Psoas muscle (tissue), 7 donors: ENCODE measurements at regions not wholly inside any gene's neighbourhood (a gene's known extent, or its start where the extent isn't known, plus 50 kb on each side); places are given as distances from the start of the nearest gene placed in this dataset.

ENCODE experiments used
- ATAC-seq, 4 donors: fragments of 200-7000 bp; cut with Tn5 transposase; one replicate each; pipeline ENCODE4 v1.9.1; 2020; ENCODE audit warnings: moderate library complexity in 3 of 4, mild to moderate bottlenecking in 2 of 4
- DNase-seq, 2 donors: peaks; one replicate each; pipeline ENCODE4 v3.0.0-alpha.2; 2020
- H3K27ac ChIP-seq: fragments of 200-600 bp; one replicate; pipeline ENCODE4 v1.8.0; 2022
- H3K27me3 ChIP-seq, 3 donors: fragments of 200-600 bp in 1 of 3; one replicate each; pipeline versions ENCODE4 v1.6.1 to v1.8.0; 2013 to 2022; ENCODE audit warnings: low read length in 2 of 3, mild to moderate bottlenecking in 2 of 3, moderate library complexity in 1 of 3; ENCODE audit not compliant: insufficient read depth in 3 of 3
- H3K36me3 ChIP-seq, 2 donors: fragments of 200-600 bp in 1 of 2; one replicate each; pipeline versions ENCODE4 v1.6.1 to v1.8.0; 2013 to 2022; ENCODE audit warnings: low read depth in 1 of 2, mild to moderate bottlenecking in 1 of 2, moderate library complexity in 1 of 2; ENCODE audit not compliant: insufficient read depth in 1 of 2
- H3K4me1 ChIP-seq: fragments of 200-600 bp; one replicate; pipeline ENCODE4 v1.8.0; 2022
- H3K4me3 ChIP-seq: fragments of 200-600 bp; one replicate; pipeline ENCODE4 v1.8.0; 2022; ENCODE audit warnings: mild to moderate bottlenecking
- H3K9me3 ChIP-seq: fragments of 200-600 bp; one replicate; pipeline ENCODE4 v1.8.0; 2022
- WGBS, 3 donors: extraction: QIAGEN DNeasy Blood & Tissue Kit; methylation state at CpG; one replicate each; pipeline versions ENCODE4 v1.1.6 to v1.1.7; 2013; 5-methylcytosine and 5-hydroxymethylcytosine counted together
- intact Hi-C, 2 donors: fragments of 100-400 bp; cut with DNase I; formaldehyde crosslinking; loops; one replicate each; pipeline versions ENCODE4 v1.11.0 to v1.14.2; 2022
- TF ChIP-seq, protein P1 (sequence below): fragments of 200-600 bp; IDR thresholded peaks from one replicate; pipeline ENCODE4 v1.8.0; 2022; ENCODE audit warnings: antibody characterized with exemption
- donor health status: healthy with polysubstance abuse.
- donor health status: DM: no; HTN: no; CAD: no; lungs with moderate emphysema.
- donor health status: Bipolar disorder and iron deficiency.
- donor health status: healthy.
- donor health status: DM: yes; HTN: yes; CAD: no.
- donor health status: DM: no; HTN: no; CAD: no.
- donor health status: DM: yes; HTN: yes; CAD: no.

DNA sequence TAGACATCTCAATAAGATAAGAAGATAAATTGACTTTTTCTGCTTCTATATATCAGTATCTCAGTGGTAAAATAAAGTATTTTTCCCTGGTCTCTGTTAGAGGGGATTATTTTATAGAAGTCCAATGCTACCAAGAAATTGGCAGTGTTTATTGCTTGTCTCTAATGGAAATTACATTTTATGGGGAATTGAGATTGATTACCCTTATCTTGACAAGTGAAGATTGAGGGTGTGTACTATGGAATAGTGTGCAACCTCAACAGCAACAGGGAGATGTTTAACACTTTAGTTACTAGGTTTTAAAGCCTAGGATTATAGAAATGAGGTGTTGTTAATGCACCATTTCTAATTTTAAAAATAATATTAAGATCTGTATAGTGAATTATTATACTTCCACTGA is 154.8 kb upstream of the ROBO1 start:
- no peaks in the 10 kb centered on the region for H3K4me1 ChIP-seq
- no peak overlapping the region for H3K27ac ChIP-seq
- no peaks in the 10 kb centered on the region for H3K9me3 ChIP-seq
- no peak overlapping the region for H3K4me3 ChIP-seq
- H3K27me3 ChIP-seq: no peaks in the 10 kb centered on the region
- DNase-seq: no peak
- H3K36me3 ChIP-seq: no peaks in the 10 kb centered on the region
- intact Hi-C loops: no loop called here
- ATAC-seq: no peak
- TF ChIP-seq, protein P1, sequence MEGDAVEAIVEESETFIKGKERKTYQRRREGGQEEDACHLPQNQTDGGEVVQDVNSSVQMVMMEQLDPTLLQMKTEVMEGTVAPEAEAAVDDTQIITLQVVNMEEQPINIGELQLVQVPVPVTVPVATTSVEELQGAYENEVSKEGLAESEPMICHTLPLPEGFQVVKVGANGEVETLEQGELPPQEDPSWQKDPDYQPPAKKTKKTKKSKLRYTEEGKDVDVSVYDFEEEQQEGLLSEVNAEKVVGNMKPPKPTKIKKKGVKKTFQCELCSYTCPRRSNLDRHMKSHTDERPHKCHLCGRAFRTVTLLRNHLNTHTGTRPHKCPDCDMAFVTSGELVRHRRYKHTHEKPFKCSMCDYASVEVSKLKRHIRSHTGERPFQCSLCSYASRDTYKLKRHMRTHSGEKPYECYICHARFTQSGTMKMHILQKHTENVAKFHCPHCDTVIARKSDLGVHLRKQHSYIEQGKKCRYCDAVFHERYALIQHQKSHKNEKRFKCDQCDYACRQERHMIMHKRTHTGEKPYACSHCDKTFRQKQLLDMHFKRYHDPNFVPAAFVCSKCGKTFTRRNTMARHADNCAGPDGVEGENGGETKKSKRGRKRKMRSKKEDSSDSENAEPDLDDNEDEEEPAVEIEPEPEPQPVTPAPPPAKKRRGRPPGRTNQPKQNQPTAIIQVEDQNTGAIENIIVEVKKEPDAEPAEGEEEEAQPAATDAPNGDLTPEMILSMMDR: no peak

DNA sequence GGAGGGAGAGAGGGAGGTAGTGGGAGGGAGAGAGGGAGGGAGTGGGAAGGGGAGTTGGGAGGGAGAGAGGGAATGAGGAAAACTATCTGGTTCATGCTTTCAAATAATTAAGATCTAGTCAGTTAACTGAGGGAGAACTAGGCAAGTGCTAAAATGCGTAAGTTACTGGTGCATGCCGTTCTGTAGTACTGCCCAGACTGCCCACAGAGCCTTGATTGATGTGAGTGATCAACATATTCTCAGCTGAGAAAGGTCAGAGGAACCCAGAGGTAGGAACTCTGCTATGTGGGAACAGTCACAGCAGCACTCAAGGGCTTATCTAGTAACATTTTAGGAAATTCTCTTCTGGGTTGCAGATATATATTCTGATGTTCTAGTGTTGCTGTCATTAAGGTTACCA is 149.8 kb upstream of the ROBO1 start:
- TF ChIP-seq, protein P1: no peak
- no peak overlapping the region for H3K4me3 ChIP-seq
- DNase-seq (no peak), ATAC-seq (no peak)
- intact Hi-C loops: no loop called here
- H3K36me3 ChIP-seq: no peaks in the 10 kb centered on the region
- H3K9me3 ChIP-seq: no peaks in the 10 kb centered on the region
- no peaks in the 10 kb centered on the region for H3K27me3 ChIP-seq
- H3K4me1 ChIP-seq: no peaks in the 10 kb centered on the region
- H3K27ac ChIP-seq: no peak overlapping the region
- 32 to 63% (median 41%) methylated on average over 2 of the region's 2 CpGs for WGBS, 3 donors

DNA sequence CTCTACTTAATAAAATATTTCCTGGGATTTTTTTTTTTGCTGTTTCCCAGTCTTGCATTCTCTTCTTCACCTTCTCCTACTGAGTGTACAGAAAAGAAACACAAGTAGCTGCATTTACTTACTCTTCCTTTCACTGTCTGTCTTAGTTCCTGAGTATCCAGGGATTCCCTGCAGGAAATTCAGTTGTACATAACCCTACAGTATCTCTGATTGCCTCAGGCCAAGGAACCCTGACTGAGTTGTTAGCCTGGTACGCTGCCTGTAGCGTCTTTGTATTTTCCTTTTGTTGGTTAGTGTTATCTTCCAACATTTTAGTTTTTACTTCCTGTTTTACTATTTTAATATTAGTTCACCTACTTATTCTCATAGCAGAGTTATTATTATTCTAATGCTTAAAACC is 142.5 kb upstream of the ROBO1 start:
- H3K36me3 ChIP-seq: no peaks in the 10 kb centered on the region
- 0 to 43% (median 0%) methylated on average over 2 of the region's 2 CpGs for WGBS, 3 donors
- ATAC-seq: no peak
- no peaks in the 10 kb centered on the region for H3K27me3 ChIP-seq
- DNase-seq: no peak
- intact Hi-C loops: no loop called here
- H3K4me3 ChIP-seq: no peak overlapping the region
- H3K27ac ChIP-seq: no peak overlapping the region
- TF ChIP-seq, protein P1: no peak
- no peaks in the 10 kb centered on the region for H3K9me3 ChIP-seq
- H3K4me1 ChIP-seq: no peaks in the 10 kb centered on the region

DNA sequence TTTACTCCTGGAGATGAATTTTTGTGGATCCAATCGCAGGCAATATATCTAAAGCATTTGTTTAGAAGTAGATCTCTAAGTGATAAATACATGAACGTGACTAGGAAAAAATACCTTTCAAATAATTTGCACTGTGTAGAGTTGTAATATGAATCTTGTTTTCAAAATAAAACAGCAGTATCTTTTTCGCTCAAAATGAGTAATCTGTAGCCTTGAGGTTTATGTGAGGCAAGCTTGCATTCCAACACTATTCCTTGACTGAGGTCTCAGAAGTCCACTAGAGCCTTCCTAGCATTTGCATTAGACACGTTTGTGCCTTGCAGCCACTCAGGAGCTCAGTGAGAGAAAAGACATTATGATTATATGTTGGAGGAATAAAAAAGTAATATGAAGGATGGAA is 138.3 kb upstream of the ROBO1 start:
- ATAC-seq (no peak), DNase-seq (no peak)
- TF ChIP-seq, protein P1: no peak

DNA sequence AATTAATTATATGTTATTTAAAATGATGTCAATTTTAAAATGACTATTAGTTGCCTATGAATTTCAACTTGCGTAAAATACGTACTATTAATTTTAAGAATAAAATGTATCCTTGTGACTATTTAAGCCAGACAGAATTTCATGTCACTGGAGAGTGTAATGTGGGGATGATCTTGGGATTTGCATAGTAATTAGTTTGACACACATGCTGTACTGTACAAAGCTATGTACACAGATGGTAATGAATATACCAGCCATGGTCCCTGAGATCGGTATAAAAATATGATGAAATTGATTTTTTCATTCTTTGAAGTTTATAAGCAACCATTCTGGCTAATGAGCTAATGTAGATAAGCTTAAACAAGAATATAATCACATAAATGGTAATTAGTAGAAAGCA is 134.4 kb upstream of the ROBO1 start:
- intact Hi-C loops: no loop called here
- H3K27me3 ChIP-seq: no peaks in the 10 kb centered on the region
- no peaks in the 10 kb centered on the region for H3K36me3 ChIP-seq
- H3K27ac ChIP-seq: no peak overlapping the region
- H3K4me3 ChIP-seq: no peak overlapping the region
- DNase-seq: no peak
- no peak for ATAC-seq
- no peaks in the 10 kb centered on the region for H3K4me1 ChIP-seq
- WGBS, 3 donors: 90% methylated on average over 3 of the region's 3 CpGs
- TF ChIP-seq, protein P1: no peak
- no peaks in the 10 kb centered on the region for H3K9me3 ChIP-seq

More for the DNA sequence above, 138.3 kb upstream of the ROBO1 start:
- H3K4me3 ChIP-seq: no peak overlapping the region
- no peaks in the 10 kb centered on the region for H3K9me3 ChIP-seq
- intact Hi-C loops: no loop called here
- 44 to 52% (median 45%) methylated on average over 4 of the region's 4 CpGs for WGBS, 3 donors
- H3K27me3 ChIP-seq: no peaks in the 10 kb centered on the region
- no peaks in the 10 kb centered on the region for H3K36me3 ChIP-seq
- no peaks in the 10 kb centered on the region for H3K4me1 ChIP-seq
- H3K27ac ChIP-seq: no peak overlapping the region
